ENCODE measurements at regions not wholly inside any gene's neighbourhood (a gene's known extent, or its start where the extent isn't known, plus 50 kb on each side); places are given as distances from the start of the nearest gene placed in this dataset.

GRCh38 chr1:226490426-226490809 is 58.1 kb upstream of the STUM start:
- no peak for ATAC-seq
- no peak for DNase-seq

DNA sequence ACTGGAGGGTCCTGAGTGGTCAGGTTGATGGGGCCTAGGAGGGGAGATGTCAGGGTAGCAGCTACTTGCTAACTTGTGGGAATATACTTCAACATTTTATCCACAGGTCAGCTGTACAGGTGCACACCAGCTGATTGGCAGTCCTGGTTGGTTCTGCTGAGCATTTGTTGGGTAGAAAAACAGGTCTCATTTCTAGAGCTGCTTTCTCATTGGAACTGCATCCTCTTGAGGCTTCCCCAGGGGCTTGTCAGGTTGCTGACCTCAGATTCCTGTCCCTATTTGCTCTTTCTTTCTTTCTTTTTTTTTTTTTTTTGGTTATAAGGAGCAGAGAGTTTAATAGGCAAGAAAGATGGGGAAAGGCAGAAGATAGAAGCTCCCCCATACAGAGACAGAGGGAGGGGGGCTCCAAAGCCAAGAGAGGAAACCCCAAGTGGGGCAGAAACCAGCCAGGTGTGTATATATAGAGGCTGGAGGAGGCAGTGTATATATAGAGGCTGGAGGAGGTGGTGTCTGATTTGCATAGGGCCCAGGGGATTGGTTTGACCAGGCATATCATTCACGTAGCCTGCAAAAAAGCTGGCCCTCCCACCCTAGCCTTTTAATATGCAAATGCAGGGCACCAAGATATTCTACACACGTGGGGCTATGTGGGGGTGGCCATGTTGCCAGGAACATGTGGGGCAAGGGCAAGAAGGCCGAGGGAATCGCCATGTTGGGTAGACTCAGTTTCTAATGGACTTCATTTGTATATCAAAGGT is 57.3 kb upstream of the STUM start:
- no peak for DNase-seq
- no peak for ATAC-seq

DNA sequence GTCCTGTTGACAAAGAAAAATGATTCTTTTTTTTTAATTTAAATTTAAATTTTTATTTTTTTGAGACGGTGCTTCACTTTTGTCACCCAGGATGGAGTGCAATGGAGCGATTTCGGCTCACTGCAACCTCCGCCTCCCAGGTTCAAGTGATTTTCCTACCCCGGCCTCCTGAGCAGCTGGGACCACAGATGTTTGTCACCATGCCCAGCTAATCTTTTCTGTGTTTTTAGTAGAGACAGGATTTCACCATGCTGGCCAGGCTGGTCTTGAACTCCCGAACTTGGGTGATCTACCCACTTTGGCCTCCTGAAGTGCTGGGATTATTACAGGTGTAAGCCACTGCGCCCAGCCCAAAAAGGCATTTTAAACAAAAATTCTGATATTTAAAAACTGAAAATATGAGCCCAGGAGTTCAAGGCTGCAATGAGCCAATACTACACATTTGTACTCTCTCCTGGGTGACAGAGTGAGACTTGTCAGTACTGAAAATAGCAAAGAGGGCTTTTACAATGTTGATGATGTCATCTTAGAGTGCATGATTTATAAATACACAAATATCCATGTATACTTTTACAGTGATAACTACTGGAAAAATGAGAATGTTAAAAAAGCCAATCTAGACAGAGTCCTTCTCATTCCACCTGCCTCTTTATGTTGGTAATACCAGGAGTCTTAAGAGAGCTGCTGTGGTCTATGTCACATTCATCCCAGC is 56.0 kb upstream of the STUM start:
- ATAC-seq = no peak
- DNase-seq = no peak

GRCh38 chr1:226494092-226494609 is 54.4 kb upstream of the STUM start:
- ATAC-seq (no peak), DNase-seq (no peak)

- DNase-seq (no peak), ATAC-seq (no peak)
Measured at GRCh38 chr1:226495716-226496115, 52.8 kb upstream of the STUM start.

DNA sequence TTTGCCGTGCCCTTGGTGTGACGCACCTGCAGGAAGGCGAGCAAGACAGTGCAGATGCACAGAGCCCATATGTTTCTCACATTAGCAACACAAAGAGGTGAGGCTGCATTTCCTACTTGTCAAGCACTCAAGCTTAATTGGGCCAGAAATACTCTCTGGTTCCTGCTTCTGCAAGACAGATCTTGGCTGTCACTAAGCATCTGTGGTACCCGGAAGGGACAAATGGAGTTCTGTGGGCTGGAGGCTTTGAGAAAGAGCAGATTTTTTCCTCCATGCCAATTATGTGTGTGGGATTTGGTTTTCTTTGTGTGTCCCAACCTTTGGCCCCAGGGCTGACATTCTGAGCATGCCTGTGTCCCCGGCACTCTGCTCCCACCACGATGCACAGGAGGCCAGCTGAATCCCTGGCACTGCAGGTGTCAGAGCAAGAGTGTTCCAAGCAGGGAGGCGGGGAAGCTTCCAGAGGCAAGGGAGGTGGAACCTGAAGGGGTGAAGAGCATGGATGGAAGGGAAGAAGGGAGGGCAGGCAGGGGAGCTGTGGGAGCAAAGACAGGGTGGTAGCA is 52.0 kb upstream of the STUM start:
- no peak for ATAC-seq

GRCh38 chr1:226497276-226497833 is 51.2 kb upstream of the STUM start:
- ATAC-seq (no peak), DNase-seq (no peak)

More for the DNA sequence above, 52.0 kb upstream of the STUM start:
- DNase-seq = no peak

GRCh38 chr1:226497991-226498639 is 50.4 kb upstream of the STUM start:
- DNase-seq (no peak), ATAC-seq (no peak)

GRCh38 chr1:226498640-226499008 is 49.9 kb upstream of the STUM start:
- DNase-seq = no peak
- ATAC-seq = no peak

Data from stimulated activated naive CD8-positive, alpha-beta T cell treated with anti-CD3 and anti-CD28 coated beads, Interleukin-15, Interleukin-2, amounts not matched to agents 100 U/mL and 50 U/mL, for 24 hours (primary cell).